ENCODE measurements at regions not wholly inside any gene's neighbourhood (a gene's known extent, or its start where the extent isn't known, plus 50 kb on each side); places are given as distances from the start of the nearest gene placed in this dataset.

DNA sequence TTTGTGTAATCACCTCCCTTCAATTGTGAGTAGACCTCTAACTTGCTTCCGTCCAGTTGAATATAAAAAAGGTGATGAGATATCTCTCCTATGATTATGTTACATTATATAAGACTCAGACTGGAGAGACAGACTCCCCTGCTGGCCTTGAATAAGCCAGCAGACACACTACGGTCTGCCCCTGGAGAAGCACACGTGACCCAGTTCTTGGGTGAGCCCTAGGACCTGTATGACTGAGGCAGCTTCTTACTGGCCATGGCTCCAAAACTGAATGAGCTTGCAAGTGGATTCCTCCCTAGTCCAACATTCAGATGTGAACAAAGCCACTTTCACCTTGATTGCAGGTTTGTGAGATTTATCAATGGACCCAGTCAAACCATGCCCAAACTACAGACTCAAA lies 427.9 kb upstream of the DCN start:
- no peak for ATAC-seq
- intact Hi-C loops (cut with DNase I): no loop called here
- DNase-seq (ENCODE audit: low spot score): no peak

DNA sequence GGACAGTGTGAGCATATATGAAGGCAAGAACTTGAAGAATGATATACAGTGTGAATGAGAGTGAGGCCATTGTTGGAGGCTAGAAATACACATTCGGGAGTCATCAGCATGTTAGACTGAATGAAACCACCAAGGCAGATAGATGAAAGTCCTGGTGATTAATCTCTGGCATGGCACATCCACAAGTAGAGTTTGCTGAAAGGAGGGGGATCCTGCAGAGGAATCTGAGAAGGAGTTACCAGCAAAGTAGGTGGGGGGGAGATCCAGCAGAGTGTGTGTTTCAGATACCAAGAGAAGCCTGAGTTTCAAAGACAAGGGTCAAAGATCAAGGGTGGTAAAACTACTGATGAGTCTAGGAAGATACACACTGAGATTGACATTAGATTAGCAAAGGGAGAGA lies 426.7 kb upstream of the DCN start:
- no peak for DNase-seq (ENCODE audit: low spot score)
- intact Hi-C loops (cut with DNase I): no loop called here
- no peak for ATAC-seq

DNA sequence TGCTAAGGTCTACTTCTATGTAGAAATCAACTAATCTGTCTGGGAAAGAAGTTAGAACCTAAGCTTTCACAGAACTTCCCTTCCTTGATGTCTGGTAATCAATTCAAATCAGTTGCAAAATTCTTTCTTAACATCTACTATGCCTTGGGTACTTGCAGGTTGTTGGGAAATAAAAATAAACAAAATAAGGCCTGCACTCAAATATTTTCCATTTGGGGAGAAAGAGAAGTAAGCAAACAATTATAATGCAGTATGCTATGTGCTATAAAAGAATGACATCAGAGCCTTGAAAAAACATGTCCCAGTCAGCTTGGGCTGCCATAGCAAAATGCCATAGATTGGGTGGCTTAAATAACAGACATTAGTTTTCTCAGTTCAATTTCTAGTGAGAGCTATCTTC lies 425.9 kb upstream of the DCN start:
- no peak for ATAC-seq
- DNase-seq (ENCODE audit: low spot score): no peak
- intact Hi-C loops (cut with DNase I): no loop called here

DNA sequence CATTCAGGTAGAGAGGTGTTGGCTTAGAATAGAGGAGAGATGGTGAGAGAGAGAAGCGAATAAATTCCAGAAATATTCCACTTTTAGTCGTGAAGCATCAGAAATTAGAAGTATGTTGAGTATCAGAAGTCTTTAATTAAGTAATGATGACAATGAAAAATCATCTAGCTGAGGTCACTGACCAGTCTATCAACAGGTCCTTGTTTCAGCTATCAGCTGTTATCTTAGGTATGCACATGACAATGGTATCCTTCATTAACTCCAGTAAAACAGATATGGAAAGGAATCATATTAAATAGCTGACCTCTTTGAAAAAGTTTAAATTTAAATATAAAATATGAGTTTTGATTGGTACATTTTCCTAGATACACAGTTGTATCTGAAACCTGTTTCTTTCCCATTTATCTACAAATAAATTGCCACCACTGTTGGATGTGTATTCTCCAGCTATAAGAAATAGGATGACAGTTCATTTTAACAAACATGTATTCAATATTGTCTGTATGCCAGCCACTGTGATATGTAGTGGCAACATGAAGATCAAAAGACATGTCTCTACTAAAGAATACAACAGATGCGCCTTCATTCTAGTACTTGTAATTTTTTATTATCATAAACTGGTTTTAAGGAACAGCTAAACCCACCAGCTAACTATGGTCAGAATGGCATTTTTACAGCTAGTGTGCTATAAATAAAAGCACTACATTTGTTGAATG lies 424.2 kb upstream of the DCN start:
- DNase-seq (ENCODE audit: low spot score) (no peak), ATAC-seq (no peak)
- intact Hi-C loops (cut with DNase I): no loop called here

DNA sequence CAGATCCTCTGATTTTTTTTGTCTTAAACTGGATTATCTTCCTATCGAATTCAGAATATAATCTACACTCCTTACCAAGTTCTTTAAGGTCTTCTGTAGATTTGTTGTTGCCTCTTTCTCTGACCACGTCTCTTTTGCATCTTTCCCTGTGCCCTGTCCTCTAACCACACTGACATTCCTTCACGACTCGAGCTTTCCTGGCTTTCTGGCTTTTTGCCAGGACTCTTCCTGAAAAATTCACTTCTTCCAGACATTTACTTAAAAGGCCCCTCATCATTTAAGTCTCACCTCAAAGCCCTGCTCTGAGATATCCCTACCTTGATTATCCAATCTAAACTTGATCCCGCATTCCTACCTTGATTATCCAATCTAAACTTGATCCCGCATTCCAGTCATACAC lies 422.3 kb upstream of the DCN start:
- no peak for DNase-seq (ENCODE audit: low spot score)
- intact Hi-C loops (cut with DNase I): no loop called here

DNA sequence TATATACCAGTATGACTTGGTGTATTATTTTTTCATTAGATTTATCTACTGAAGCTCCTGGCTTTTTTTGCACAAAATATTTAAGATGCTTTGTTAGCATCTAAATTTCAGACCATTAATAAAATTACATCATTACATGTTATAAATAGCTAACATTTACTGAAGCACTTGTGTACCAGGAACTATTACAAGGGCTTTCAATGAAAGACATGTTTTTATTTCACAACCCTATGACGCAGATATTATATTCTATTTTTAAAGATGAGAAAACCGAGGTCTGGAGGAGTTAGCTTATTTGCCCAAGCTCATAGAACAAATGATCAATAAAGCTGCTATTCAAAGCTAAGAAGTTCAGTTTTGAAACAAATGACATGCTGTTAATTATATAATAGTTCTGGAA lies 420.4 kb upstream of the DCN start:
- intact Hi-C loops (cut with DNase I): no loop called here
- no peak for ATAC-seq
- no peak for DNase-seq (ENCODE audit: low spot score)

More for the DNA sequence above, 422.3 kb upstream of the DCN start:
- no peak for ATAC-seq

DNA sequence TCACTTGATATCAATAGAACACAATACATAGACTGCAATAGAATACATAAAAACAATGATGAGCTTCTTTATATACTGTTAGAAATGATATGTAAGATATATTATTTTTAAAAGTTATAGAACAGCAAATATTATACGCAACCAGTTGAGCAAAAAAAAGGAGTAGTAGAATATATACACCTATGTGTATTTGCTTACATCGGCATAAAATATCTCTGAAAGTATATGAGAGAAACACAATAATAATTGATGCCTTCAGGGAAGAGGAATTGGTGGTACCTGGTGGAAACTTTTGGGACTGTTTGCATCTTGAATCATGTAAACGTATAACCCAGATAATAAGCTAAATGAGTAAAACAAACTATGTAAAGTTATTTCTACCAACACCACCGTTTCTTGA lies 418.4 kb upstream of the DCN start:
- ATAC-seq: no peak
- no peak for DNase-seq (ENCODE audit: low spot score)
- intact Hi-C loops (cut with DNase I): no loop called here

DNA sequence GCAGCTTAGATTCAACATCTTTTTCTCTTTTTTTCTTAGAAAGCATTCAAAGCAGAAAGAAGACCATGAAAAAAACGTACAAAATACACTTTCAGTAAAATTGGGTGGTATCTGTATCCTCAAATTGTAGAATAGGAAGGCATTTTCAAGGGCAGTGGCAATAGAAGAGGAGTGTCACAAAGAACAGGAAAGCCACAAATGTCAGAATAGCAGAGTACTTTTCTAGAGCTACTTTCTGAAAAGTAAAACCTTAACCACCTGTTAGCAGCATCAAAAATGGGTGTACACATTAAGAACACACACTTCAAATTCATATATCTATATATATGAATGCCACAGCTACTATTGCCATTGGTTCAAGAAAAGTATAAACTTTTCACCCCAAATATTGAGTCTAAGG lies 412.1 kb upstream of the DCN start:
- DNase-seq (ENCODE audit: low spot score) (no peak), ATAC-seq (no peak)
- intact Hi-C loops (cut with DNase I): no loop called here

DNA sequence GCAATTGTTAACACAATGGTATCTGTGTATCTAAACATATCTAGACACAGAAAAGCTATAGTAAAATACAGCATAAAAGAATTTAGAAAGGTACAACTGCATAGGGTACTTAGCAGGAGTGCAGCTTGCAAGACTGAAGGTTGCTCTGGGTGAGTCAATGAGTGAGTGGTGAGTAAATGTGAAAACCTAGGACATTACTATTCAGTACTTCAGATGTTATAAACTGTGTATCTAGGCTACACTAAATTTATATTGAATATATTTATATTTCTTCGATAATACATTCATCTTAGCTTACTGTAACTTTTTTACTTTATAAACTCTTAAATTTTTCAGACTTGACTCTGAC lies 409.0 kb upstream of the DCN start:
- no peak for ATAC-seq
- intact Hi-C loops (cut with DNase I): no loop called here

DNA sequence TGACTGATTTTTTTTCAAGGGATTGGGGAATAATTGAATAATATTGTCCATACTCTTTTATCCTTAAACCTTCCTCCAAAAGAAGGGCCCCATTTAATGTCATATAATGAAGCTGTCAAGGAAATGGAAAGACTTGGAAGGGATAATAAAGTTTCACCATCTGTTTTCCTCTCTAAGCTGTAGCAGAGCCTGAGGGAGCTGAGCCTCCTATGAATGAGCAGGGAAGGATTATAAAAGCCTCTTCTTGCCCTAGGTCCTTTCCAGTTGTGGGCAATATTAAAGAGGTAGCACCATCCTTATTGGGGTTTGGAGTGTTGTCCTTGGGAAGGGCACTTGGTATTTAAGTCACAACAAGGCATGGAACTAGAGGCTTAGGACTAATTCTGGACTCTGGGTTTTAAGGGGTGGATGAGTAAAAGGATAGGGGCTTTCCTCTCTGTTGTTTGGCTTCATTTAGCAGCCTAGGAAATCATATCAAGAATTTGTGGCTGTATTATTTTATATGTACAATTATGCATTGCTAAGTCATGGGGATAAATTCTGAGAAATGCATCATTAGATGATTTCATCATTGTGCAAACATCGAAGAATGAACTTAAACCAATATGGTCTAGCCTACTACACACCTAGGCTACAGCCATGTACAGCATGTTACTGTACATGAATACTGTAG lies 408.5 kb upstream of the DCN start:
- intact Hi-C loops (cut with DNase I): no loop called here
- no peak for ATAC-seq

More for the DNA sequence above, 409.0 kb upstream of the DCN start:
- DNase-seq (ENCODE audit: low spot score): no peak

DNA sequence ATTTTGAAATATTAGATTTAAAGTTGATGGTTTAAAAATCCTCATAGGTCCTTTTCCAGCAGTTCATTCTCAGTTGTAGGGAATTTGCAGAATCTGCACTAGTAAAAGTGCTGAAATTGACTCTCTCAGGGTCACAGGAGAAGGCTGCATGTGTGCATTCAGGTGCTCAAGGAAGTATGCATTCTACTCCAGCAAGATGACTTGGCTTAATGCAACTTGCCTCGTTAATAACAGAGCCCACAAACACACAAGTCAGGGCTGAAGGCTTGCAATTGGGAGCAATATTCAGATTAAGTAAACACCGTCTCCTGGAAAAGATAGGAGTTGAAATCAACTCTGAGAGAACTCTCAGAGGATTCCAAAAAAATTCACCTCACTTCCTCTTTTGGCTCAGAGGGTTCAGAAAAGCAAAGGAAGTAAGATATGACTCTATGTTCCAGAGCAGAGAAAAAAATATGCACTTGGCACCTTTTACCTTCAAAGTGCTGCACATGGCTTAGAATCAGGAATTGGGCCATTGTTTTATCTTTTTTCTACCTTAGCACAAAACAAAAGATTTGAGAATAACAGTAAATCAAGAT lies 406.3 kb upstream of the DCN start:
- intact Hi-C loops (cut with DNase I): no loop called here
- ATAC-seq: no peak

More for the DNA sequence above, 408.5 kb upstream of the DCN start:
- DNase-seq (ENCODE audit: low spot score): no peak

DNA sequence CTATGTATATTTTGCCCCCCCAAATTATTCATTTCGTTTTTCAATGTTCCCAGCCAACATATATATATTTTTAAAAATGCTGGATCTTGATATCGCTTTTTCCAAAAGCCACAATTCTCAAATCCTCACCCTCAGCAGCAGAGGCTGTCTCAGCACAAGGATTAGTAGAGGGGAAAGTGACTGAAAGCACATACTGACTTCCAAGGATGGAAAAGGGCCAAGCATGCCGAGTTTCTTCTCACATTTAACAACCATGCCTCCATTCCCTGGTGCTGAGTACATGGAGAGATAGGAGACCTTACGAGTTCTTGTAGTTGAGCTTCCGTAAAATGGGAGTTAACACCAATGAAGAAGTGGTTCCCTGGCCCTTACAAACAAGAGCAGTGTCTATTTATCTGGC lies 403.4 kb upstream of the DCN start:
- ATAC-seq: no peak
- intact Hi-C loops (cut with DNase I): no loop called here
- no peak for DNase-seq (ENCODE audit: low spot score)

More for the DNA sequence above, 406.3 kb upstream of the DCN start:
- no peak for DNase-seq (ENCODE audit: low spot score)

DNA sequence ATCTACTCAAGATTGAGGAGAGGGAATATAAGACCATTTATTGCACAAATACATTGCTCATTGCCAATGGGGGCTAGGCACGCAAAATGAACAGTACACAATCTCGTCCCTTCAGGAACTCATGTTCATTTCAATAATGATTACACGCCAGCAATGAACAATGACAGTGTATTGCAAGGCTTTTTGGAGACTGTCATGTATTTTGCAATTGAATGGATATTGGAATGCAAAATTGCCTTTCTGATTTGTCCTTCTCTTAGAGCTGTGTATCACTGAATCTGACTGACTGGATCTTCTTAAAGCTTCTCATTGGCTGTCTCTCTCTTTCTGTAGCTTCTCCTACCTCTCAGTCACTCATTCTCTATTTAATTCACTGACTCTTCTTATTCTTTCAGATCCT lies 400.2 kb upstream of the DCN start:
- no peak for ATAC-seq
- no peak for DNase-seq (ENCODE audit: low spot score)
- intact Hi-C loops (cut with DNase I): no loop called here

DNA sequence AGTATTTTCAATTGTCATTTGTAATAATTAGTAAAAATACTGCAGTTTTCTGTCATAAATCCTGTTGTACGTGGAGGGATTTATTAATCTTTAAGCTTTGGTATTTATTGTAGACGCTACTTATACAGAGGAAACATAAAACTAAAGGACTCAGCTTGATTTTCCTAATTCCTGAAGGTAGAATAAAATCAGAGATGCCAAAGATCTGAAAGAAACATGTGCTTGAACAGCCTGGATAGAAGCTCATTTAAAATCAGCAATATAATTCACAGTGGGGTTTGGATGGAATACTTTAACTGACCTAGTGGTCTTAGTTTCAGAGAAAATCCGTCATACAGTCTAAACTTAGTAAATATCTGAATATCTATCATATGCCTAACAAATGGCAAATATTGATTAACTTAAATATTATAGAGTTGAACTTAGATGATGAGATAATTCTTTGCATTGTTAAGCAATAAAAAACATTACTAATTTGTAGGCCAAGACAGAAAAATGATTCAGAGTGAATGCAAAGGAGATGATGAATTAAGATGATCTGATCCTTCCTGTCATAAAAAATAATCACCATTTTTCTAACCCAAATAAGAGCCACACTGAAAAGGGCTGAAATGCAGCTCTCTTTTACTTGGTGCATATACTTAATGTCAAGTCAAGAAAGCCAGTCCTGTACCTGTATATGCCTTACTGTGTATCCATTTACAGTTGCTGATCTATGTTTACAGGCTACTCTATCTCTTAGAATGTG lies 397.1 kb upstream of the DCN start:
- intact Hi-C loops (cut with DNase I): no loop called here
- no peak for DNase-seq (ENCODE audit: low spot score)
- ATAC-seq: no peak

DNA sequence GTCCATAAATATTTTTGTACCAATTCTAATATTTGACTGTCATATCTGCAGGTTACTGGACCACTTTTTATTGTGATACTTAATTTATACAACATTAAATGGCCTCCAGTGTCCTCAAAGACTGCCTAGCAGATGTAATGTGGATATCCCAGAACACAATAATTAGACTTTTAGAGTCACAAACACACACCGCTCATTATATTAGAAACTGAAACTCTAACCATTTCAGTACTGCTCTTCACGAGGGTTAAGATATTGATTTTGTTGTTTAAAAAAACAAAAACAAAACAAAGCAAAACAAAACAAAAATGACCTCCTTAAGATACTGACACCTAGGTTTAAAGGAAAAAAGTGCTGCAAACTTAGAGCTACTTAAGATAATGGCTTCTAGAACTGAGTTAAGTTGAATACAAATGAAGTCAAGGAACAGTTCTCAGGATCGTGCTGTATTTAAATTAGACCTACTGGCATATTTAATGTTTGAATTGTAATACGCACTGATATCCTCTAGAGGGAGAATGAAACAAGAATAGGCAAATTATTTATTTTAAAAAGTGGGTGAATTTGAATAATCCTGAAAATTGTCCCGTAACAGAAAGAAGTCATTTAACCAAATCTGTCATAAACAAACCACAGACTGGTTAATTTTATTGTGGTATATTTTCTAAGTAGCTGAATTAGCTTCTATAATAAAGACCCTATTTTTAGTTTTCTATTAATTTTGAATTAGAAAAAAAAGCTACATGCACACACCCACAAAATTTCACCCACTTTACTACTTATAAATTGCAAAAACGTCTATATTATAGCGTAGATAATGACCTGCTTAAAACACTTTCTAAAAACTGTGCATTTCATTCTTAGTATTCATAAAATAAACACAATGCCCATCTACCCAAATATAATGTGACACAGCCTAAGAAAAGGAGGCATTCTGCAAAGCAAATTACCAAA lies 395.2 kb upstream of the DCN start:
- ATAC-seq (peak; percentile 60), DNase-seq (ENCODE audit: low spot score) (no peak)
- intact Hi-C loops (cut with DNase I): no loop called here

DNA sequence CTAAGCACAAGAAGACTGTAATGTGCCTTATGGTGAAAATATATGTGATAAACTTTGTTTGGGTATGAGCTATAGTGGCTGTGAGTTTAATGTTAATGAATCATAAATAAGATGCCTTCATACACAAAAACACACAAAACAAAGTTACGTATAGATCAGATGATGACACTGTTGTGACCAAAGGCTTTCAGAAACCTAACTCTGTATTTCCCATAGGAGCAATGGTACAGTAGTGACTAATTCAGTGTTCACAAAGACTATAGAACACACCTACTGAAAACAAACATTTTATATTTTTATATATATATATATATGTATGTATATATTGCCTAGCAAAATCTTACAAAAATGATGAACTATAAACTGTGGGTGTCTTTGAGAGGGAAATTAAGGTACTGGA lies 393.8 kb upstream of the DCN start:
- intact Hi-C loops (cut with DNase I): no loop called here
- no peak for DNase-seq (ENCODE audit: low spot score)
- no peak for ATAC-seq

DNA sequence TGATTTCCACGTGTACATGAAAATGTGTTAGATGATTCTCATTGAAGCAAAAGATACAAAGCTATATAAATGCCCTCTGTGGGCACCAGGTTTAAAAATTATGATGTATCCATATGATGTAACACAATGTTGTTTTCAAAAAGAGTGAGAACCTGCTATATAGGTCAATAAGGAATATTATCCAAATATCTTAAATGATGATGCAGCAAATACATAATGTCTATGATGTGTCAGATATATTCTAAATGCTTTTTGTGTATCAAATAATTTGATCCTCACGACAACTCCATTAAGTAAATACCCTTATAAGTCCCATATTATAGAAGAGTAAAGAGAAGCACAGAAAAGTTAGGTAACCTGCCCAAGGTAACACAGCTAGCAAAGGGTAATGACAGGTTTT lies 393.0 kb upstream of the DCN start:
- ATAC-seq (no peak), DNase-seq (ENCODE audit: low spot score) (no peak)
- intact Hi-C loops (cut with DNase I): no loop called here

DNA sequence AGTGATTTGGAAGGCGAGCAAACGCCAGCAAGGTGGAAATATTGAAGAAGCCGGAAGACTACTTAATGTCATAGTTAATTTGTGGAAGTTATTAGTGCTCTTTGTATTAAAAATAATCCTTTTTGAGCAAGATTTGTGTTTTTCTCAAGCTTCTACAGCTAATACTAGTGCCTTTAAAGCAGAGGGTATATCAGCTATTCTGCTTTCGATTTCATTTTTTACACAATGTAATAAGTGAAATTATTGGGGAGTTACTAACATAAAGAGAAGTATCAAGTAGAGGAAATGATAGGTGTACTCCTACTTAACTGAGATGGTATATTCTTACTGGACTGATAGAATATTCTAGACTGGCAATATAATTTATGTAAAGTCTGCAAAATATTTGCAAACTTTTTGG lies 392.4 kb upstream of the DCN start:
- no peak for ATAC-seq
- intact Hi-C loops (cut with DNase I): no loop called here
- DNase-seq (ENCODE audit: low spot score): no peak

DNA sequence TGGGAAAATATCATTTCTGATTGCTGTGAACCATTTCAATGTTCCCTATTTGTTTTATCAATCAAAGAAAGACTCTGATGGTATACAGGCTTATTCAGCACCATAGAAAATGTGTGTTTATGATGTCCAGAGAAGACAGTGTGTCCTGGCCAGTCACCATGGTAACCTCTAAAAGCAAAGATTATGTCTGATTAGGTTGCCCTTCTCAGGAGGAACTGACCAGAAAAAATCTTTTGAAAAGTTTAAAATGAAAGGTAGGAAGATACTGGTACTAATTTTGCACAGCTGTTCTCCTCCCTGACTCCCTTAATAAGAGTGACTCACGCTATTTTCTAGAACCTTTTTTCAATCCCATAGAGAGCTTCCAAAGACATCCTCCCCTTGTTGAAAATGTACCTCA lies 391.8 kb upstream of the DCN start:
- intact Hi-C loops (cut with DNase I): no loop called here
- DNase-seq (ENCODE audit: low spot score) (no peak), ATAC-seq (peak; percentile 24)

Data from sciatic nerve (tissue), 2 donors.